Muscle of back (tissue), 3 donors: ENCODE measurements at regions not wholly inside any gene's neighbourhood (a gene's known extent, or its start where the extent isn't known, plus 50 kb on each side); places are given as distances from the start of the nearest gene placed in this dataset.

Experiments used
- DNase-seq, 3 donors: peaks; one replicate each; pipeline versions ENCODE4 v3.0.0 to v3.0.0-alpha.2; 2013

DNA sequence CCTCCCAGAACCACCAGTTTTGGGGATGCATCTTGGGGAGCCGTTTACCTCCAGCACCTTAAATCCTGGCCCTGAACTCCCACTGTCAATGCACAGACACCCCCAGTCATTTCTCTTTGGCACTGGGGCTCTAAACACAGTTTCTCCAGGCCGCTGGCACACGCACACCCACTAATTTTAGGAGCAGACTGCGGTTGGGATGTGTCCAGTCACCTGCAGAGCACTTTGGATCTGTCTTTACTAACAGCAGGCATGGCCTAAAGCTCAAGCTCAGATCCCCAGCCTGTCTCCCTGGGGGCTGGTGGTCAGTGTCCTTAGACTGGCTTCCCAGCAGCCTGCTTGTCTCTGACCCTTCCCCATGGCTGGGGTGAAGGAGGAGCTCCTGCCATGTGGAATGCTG is 49.9 kb downstream of the SYNE3 start:
- no peak for DNase-seq

- DNase-seq, result no peak
Observed at GRCh38 chr14:95465936-95466335, 50.5 kb downstream of the SYNE3 start.

GRCh38 chr14:95465358-95465757 is 51.1 kb downstream of the SYNE3 start:
- no peak for DNase-seq

GRCh38 chr14:95464514-95464913 is 51.9 kb downstream of the SYNE3 start:
- DNase-seq, result peak in 1 of 3 donors; percentile 35

DNA sequence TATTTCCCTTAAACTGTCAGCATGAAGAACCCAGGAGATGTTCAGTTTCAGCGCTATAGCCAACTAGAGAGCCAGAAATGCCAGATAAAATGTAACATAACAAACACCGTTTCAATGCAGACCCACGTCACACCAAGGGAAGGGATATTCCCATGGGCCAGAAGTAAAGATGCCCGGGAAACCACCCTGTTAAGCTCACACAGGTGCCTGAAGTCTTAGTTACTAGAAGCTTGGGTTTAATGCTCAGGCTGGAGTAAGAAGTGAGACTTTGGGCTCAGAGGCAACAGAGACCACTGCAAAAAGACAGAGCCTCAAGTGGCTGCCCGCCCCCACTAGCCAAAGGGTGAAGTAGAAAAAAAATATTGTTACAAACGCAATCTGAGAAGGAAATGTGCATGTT is 52.3 kb downstream of the SYNE3 start:
- no peak for DNase-seq

DNA sequence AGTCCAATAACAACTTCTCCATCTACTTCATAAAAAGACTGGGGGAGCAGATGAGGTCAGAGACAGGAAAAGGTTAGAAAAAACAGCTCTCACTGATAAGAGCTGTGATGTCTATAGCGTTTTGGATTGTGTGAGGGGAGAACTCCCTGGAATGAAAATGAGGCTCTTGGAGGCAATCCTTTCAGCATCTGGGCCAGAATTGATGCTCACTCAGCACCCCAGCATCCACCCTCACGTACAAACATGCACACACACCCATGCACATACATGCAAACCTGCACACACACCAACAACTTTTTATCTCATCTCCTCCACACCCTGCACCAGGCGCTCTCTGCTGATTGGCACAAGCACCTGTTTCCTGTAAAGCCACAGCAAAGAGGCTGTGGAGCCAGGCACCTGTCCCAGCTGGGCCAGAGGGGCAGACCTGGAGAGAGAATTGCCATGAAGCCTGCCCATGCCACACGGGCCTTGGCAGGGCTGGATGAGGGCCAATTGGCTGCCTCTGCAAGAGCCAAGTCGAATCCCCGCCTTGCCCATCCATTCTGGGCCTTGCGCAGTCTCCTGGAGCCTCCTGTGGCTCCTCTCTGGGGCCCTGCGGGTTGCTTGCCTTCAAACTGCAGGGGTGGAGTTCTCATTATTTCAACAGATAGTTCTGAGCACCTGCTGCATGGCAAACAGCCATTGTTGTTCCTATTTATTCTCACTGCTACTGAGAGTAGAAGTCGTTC is 53.1 kb downstream of the SYNE3 start:
- DNase-seq, result peak; percentile 53 to 54 (median 53)

GRCh38 chr14:95462491-95462890 is 54.0 kb downstream of the SYNE3 start:
- no peak for DNase-seq

GRCh38 chr14:95460647-95461478 is 55.6 kb downstream of the SYNE3 start:
- DNase-seq, result peak in 2 of 3 donors; percentile 55 to 60

- DNase-seq, result no peak
Observed at GRCh38 chr14:95458906-95459305, 57.5 kb downstream of the SYNE3 start.

- no peak for DNase-seq
Observed at GRCh38 chr14:95458459-95458858, 58.0 kb downstream of the SYNE3 start.

DNA sequence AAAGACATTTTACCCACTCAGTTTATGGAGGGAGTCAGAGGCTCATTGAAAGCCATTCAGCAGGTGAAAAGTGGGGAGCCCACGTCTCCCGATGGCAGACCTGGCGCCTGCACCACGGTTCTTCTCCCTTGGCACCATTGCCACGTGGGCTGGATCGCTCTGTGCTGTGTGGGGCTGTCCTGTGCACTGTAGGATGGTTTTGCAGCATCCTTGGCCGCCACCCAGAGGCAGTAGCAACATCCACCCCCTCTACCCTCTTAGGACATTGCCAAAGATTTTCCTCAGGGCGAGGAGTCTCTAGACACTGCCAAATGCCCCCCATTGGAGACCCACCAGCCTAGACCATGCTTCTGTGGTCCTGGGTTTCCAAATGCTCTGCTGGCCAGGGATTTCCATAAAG is 60.2 kb downstream of the SYNE3 start:
- no peak for DNase-seq

DNA sequence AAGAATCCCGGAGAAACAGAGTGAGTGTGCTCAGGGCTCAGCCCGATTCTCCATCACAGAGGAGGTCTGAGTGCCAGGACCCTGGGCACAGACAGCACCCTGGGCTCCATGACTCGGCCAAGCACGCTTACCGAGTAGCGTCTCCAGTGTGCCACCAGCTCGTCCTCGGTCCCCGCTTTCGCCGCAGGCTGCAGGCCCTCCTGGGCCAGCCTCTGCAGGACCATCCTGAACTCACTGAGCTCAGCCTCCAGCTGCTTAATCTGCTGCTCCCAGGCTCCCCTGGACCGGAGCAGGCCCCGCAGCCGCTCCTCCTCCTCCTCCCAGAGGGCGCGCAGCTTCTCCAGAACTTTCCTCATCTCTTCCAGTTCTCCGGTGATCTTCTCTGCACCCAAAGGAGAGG is 61.2 kb downstream of the SYNE3 start:
- DNase-seq, result no peak

DNA sequence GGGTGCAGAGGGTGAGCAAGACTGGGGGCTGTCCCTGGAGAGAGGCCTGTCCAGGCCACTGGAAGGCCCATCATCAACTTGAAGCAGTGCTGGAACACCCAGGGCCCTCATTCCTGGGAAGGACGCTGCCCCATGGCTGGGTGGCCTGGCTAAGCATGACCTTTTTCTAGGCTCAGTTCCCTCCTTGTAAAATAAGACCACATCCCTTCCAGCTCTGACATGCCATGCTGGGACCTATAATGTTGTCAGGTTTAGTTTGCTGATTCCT is 62.8 kb downstream of the SYNE3 start:
- no peak for DNase-seq

DNA sequence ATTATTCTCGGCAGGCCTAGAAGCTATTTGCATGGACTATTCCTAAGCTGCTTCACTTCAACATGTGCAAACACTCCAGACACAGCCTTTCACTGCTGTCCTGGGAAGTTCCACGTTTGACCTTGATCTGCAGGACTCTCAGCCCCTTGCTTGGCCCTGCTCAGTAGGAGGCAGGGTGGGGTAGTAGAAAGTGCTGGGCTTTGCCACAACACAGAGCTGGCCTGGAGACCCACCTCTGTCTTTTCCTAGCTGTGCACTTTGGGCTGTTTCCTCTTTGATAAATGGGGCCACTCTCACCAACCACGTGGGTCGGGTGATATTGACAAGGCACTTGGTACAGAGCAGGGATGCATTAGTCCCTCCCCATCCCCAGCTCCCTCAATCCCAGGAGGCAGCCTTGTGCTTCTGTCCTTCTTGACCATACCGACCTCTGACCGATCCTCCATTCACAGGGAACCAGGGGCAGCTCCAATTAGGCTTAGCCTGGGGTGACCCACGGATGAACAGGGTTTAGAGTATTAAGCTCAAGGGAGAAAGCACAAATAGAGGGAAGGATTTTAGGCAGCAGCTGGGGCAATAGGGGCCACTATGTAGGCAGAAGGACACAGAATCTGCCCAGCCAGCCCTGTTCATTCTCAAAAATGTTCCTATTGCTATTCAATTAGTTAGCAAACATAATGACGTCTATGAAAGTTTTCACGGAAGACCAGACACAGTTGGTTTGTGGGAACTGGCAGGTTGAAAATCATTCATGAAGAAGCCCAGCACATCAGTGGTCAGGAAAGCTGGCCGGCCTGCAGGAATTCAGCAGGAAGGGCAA is 63.3 kb downstream of the SYNE3 start:
- no peak for DNase-seq

GRCh38 chr14:95452176-95452892 is 64.1 kb downstream of the SYNE3 start:
- no peak for DNase-seq

- no peak for DNase-seq
Observed at GRCh38 chr14:95449131-95449530, 67.3 kb downstream of the SYNE3 start.

DNA sequence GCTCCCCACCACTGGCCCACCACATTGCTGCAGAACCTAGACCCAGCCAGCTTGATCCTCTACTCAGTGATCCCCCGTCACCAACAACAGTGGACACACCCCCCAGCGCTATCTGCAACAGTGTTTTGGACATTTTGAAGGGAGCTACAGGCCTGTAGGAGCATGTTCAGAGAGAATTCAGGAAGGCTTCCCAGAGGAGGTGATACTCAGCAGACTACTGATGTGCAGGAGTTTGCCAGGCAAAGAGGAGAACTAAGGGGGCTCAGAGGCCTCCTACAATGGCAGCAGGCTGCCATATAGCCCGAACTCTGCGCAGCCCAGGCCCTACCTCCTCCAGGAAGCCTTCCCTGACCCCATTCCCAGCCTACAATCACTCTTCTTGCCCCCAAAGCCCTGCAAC is 70.0 kb downstream of the SYNE3 start:
- DNase-seq, result no peak

GRCh38 chr14:95445676-95446075 is 70.8 kb downstream of the SYNE3 start:
- DNase-seq, result no peak

DNA sequence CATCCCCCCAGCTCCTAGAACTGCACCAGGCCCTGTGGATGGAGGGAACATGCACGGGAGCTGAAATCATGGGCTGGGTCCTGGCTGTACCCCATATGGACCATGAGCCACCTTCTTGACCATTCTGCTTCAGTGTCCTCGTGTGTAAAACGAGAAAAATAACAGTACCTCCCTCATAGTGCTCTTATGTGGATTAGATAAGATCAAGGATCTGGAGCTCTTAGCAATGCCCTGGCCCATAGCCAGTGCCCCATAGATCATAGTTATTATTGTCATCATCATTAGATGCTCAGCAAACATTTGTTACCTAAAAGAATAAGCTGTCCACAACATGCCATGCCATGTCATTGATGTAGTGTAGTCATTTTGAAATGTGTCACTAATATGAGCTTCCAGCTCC is 71.3 kb downstream of the SYNE3 start:
- DNase-seq, result no peak

DNA sequence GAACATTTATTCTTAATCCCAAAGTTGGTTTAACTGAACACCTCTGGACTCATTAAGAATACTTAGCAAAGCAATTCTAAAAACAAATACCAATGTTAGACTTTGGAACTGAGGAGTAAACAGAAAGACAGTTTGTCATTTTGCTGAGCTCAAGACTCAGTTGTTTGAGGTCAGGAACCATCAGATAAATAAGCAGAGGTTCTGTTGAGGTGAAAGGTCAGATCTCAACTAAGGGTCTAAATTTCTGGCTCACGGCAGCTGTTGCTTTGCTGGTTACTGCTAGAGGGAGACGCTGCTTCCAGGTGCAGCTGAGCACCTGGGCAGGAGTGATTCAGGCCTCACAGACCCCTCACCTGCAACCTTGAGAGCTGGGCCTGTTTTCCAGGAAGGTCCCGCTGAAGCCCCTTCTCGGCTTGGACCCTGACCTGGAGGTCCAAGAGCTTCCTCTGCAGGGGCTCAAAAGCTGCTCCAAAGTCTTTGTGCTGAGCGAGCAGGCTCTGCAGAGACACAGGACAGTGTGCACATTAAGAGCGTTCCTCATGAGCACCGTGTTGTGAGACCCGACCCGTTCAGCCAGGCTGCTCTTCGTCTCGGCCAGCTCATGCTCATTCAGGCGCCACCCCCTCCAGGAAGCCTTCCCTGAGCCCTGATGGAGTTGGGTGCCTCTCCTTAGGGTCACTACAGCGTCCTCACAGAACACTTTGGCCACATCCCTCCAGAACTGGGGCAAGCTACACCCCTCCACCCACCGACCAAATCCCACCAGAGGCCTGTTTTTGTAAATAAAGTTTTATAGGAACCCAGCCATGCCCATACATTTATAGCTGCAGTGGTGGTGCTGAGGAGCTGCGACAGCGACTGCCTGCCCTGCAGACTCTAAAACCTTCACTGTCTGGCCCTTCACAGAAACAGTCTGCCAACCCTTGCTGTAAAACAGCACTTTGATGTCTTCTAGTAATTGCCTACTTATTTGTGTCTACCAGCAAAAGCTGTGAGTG is 72.0 kb downstream of the SYNE3 start:
- DNase-seq, result no peak

DNA sequence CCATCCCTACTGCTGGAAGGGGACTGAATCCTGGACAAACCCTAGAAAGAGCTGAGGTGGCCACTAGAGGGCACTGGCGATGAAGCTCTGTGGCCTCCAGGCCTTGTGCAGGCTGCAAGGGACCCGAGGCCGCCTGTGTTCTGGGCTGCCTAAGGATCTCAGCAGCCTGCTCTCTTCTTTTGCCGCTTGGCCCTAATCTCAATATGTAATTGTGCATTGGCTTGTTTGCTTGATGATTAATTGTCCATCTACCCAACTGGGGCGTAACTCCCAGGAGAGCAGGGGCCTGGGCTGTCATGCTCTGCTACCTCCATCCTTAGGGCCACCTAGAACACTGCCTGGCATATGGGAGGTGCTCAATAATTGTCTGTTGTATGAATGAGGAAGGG is 73.8 kb downstream of the SYNE3 start:
- peak; percentile 75 to 92 (median 88) for DNase-seq
